Mesenchymal stem cell (in vitro differentiated cells and primary cell): ENCODE measurements at regions not wholly inside any gene's neighbourhood (a gene's known extent, or its start where the extent isn't known, plus 50 kb on each side); places are given as distances from the start of the nearest gene placed in this dataset.

Source experiments
- DNase-seq: peaks from one replicate; pipeline ENCODE4 v3.0.0-alpha.2; 2013
- H2AFZ ChIP-seq: one replicate; pipeline ENCODE4 v1.6.1; 2013; ENCODE audit warnings: low read depth, mild to moderate bottlenecking, control low read depth, inconsistent platforms, low read length, moderate library complexity
- H2AK5ac ChIP-seq: 2 replicates; pipeline ENCODE4 v1.6.1; 2013; ENCODE audit warnings: low read length, moderate library complexity, mild to moderate bottlenecking, inconsistent platforms; ENCODE audit not compliant: severe bottlenecking
- H2BK120ac ChIP-seq: one replicate; pipeline ENCODE4 v1.6.1; 2013; ENCODE audit warnings: low read depth, mild to moderate bottlenecking, inconsistent platforms, low read length, moderate library complexity
- H2BK12ac ChIP-seq, 2 experiments: one replicate each; pipeline ENCODE4 v1.6.1; 2013; ENCODE audit warnings: inconsistent platforms in 2 of 2, low read length in 2 of 2, mild to moderate bottlenecking in 2 of 2, moderate library complexity in 2 of 2, control low read depth in 1 of 2
- H2BK15ac ChIP-seq: one replicate; pipeline ENCODE4 v1.6.1; 2013; ENCODE audit warnings: mild to moderate bottlenecking, low read depth, inconsistent platforms; ENCODE audit not compliant: poor library complexity, severe bottlenecking
- H2BK5ac ChIP-seq: 2 replicates; pipeline ENCODE4 v1.6.1; 2013; ENCODE audit warnings: low read depth, mild to moderate bottlenecking, low read length, control low read depth, inconsistent platforms; ENCODE audit not compliant: poor library complexity, severe bottlenecking
- H3K14ac ChIP-seq, 2 experiments: one replicate each; pipeline ENCODE4 v1.6.1; 2013; ENCODE audit warnings: inconsistent platforms in 2 of 2, low read length in 2 of 2, control low read depth in 1 of 2, mild to moderate bottlenecking in 1 of 2, moderate library complexity in 1 of 2
- H3K18ac ChIP-seq, 2 experiments: one replicate each; pipeline ENCODE4 v1.6.1; 2013; ENCODE audit warnings: inconsistent platforms in 2 of 2, low read length in 2 of 2, control low read depth in 1 of 2, low read depth in 1 of 2, mild to moderate bottlenecking in 1 of 2
- H3K23ac ChIP-seq, 2 experiments: one replicate each; pipeline ENCODE4 v1.6.1; 2013; ENCODE audit warnings: inconsistent platforms in 2 of 2, low read length in 2 of 2, mild to moderate bottlenecking in 2 of 2, moderate library complexity in 2 of 2, control low read depth in 1 of 2
- H3K27ac ChIP-seq: 2 replicates; pipeline ENCODE4 v1.5.1; 2013; ENCODE audit warnings: mild to moderate bottlenecking, moderate library complexity, low read length, control low read depth, inconsistent platforms; ENCODE audit not compliant: poor library complexity, severe bottlenecking
- H3K27me3 ChIP-seq, 2 experiments: 2 replicates each; pipeline versions ENCODE4 v1.6.1 to v1.7.0; 2013; ENCODE audit warnings: low read length in 2 of 2, mild to moderate bottlenecking in 2 of 2, moderate library complexity in 2 of 2, control low read depth in 1 of 2, inconsistent platforms in 1 of 2; ENCODE audit not compliant: control insufficient read depth in 1 of 2, insufficient read depth in 1 of 2
- H3K36me3 ChIP-seq, 2 experiments: 2 replicates each; pipeline versions ENCODE4 v1.6.1 to v1.7.0; 2013; ENCODE audit warnings: low read length in 2 of 2, control low read depth in 1 of 2, inconsistent platforms in 1 of 2, low read depth in 1 of 2, mild to moderate bottlenecking in 1 of 2; ENCODE audit not compliant: insufficient read depth in 2 of 2, control insufficient read depth in 1 of 2
- H3K4ac ChIP-seq, 2 experiments: one replicate each; pipeline ENCODE4 v1.6.1; 2013; ENCODE audit warnings: inconsistent platforms in 2 of 2, low read length in 2 of 2, mild to moderate bottlenecking in 2 of 2, moderate library complexity in 2 of 2, control low read depth in 1 of 2, low read depth in 1 of 2
- H3K4me1 ChIP-seq: 2 replicates; pipeline ENCODE4 v1.6.1; 2013; ENCODE audit warnings: low read depth, low read length, control low read depth; ENCODE audit not compliant: control insufficient read depth, insufficient read depth
- H3K4me2 ChIP-seq: 2 replicates; pipeline ENCODE4 v1.6.1; 2013; ENCODE audit warnings: low read length, mild to moderate bottlenecking, inconsistent platforms; ENCODE audit not compliant: poor library complexity, severe bottlenecking
- H3K4me3 ChIP-seq, 2 experiments: 2 replicates each; pipeline versions ENCODE4 v1.5.1 to v1.7.0; 2013; ENCODE audit warnings: low read length in 2 of 2, mild to moderate bottlenecking in 2 of 2, control low read depth in 1 of 2, low read depth in 1 of 2; ENCODE audit not compliant: insufficient read depth in 1 of 2
- H3K79me1 ChIP-seq: replicated peaks from 2 replicates; pipeline ENCODE4 v1.6.1; 2013; ENCODE audit warnings: mild to moderate bottlenecking, control low read depth, low read length, inconsistent platforms; ENCODE audit not compliant: poor library complexity, severe bottlenecking
- H3K9ac ChIP-seq: 2 replicates; pipeline ENCODE4 v1.7.0; 2013; ENCODE audit warnings: mild to moderate bottlenecking, low read length, moderate library complexity
- H3K9me3 ChIP-seq: 2 replicates; pipeline ENCODE4 v1.7.0; 2013; ENCODE audit warnings: mild to moderate bottlenecking, low read length; ENCODE audit not compliant: control insufficient read depth
- H4K8ac ChIP-seq: one replicate; pipeline ENCODE4 v1.6.1; 2013; ENCODE audit warnings: inconsistent platforms, mild to moderate bottlenecking, low read length, moderate library complexity
- H4K91ac ChIP-seq: one replicate; pipeline ENCODE4 v1.6.1; 2013; ENCODE audit warnings: mild to moderate bottlenecking, low read length, inconsistent platforms
- WGBS: methylation state at CpG from one replicate; pipeline ENCODE4 v1.1.7; 2013; ENCODE audit warnings: mixed read lengths; 5-methylcytosine and 5-hydroxymethylcytosine counted together

DNA sequence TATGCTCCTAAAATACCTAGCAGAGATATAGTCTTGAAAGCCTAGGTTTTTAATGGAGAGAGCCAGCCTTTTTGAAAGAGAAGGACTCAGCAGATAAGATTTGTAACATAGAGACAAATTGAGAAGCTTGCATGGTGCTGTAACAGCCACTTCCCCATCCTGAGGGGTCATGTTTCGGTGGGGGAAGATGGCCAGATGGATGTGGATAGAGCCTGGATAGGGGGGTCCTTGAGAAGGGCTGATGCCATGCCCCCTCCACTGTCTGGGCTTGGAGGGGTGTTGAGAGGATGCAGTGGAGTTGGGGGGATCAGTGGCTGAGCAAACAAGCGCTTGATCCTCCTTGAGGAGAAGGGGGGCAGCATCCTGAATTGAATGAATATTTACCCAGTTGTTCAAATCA is 178.0 kb upstream of the HS6ST1 start:
- Histone ChIP-seq H2AFZ (no peak overlapping the region), H3K4me3 (no peak overlapping the region), H2BK120ac (no peak overlapping the region), H2BK12ac (no peak overlapping the region), H3K36me3 (no peaks in the 10 kb centered on the region), H3K14ac (no peak overlapping the region), H3K27ac (no peak overlapping the region), H3K4ac (no peak overlapping the region), H3K27me3 (peaks cover 0 to 24% of the 10 kb centered on the region in 2 experiments), H2BK5ac (no peak overlapping the region), H3K4me2 (no peak overlapping the region), H3K9ac (no peak overlapping the region), H2BK15ac (no peak overlapping the region), H2AK5ac (no peak overlapping the region), H3K79me1 (no peaks in the 10 kb centered on the region), H3K18ac (no peak overlapping the region), H4K91ac (no peak overlapping the region), H3K9me3 (no peaks in the 10 kb centered on the region), H3K4me1 (peaks cover 12% of the 10 kb centered on the region), H4K8ac (no peak overlapping the region), H3K23ac (no peak overlapping the region)
- WGBS = 89% methylated on average over 2 of the region's 2 CpGs
- DNase-seq = no peak

- Histone ChIP-seq H3K14ac (no peak overlapping the region), H3K36me3 (no peaks in the 10 kb centered on the region), H2BK15ac (no peak overlapping the region), H2BK12ac (no peak overlapping the region), H2BK120ac (no peak overlapping the region), H2AK5ac (no peak overlapping the region), H3K4ac (no peak overlapping the region), H3K79me1 (no peaks in the 10 kb centered on the region), H4K8ac (no peak overlapping the region), H3K27ac (no peak overlapping the region), H3K4me2 (no peak overlapping the region), H3K9ac (no peak overlapping the region), H3K23ac (no peak overlapping the region), H3K4me1 (peaks cover 12% of the 10 kb centered on the region), H3K18ac (no peak overlapping the region), H3K27me3 (peaks cover 0 to 18% of the 10 kb centered on the region in 2 experiments), H2AFZ (no peak overlapping the region), H2BK5ac (no peak overlapping the region), H4K91ac (no peak overlapping the region), H3K9me3 (no peaks in the 10 kb centered on the region), H3K4me3 (no peak overlapping the region)
- no peak for DNase-seq
- 95% methylated on average over 5 of the region's 5 CpGs for WGBS
These were observed 178.8 kb upstream of the HS6ST1 start for GRCh38 chr2:128497461-128497860.

GRCh38 chr2:128498086-128498485 is 179.4 kb upstream of the HS6ST1 start:
- Histone ChIP-seq H3K18ac (no peak overlapping the region), H2BK12ac (no peak overlapping the region), H3K79me1 (no peaks in the 10 kb centered on the region), H3K9ac (no peak overlapping the region), H2AK5ac (no peak overlapping the region), H3K36me3 (no peaks in the 10 kb centered on the region), H3K4me3 (no peak overlapping the region), H2BK5ac (no peak overlapping the region), H2BK120ac (no peak overlapping the region), H4K91ac (no peak overlapping the region), H3K4me1 (peaks cover 13% of the 10 kb centered on the region), H3K27ac (no peak overlapping the region), H2BK15ac (no peak overlapping the region), H2AFZ (no peak overlapping the region), H4K8ac (no peak overlapping the region), H3K14ac (no peak overlapping the region), H3K4me2 (no peak overlapping the region), H3K23ac (no peak overlapping the region), H3K4ac (no peak overlapping the region), H3K27me3 (peaks cover 0 to 18% of the 10 kb centered on the region in 2 experiments), H3K9me3 (no peaks in the 10 kb centered on the region)
- 92% methylated on average over 8 of the region's 8 CpGs for WGBS
- DNase-seq = no peak

GRCh38 chr2:128498589-128498988 is 179.9 kb upstream of the HS6ST1 start:
- H3K4ac ChIP-seq = no peak overlapping the region
- H3K9ac ChIP-seq = no peak overlapping the region
- H3K36me3 ChIP-seq = no peaks in the 10 kb centered on the region
- H4K8ac ChIP-seq = no peak overlapping the region
- H3K79me1 ChIP-seq = no peaks in the 10 kb centered on the region
- no peak overlapping the region for H3K23ac ChIP-seq
- no peak overlapping the region for H2BK5ac ChIP-seq
- H4K91ac ChIP-seq = no peak overlapping the region
- H3K4me2 ChIP-seq = no peak overlapping the region
- H2BK120ac ChIP-seq = no peak overlapping the region
- H3K4me1 ChIP-seq = peaks cover 16% of the 10 kb centered on the region
- H2BK15ac ChIP-seq = no peak overlapping the region
- 77% methylated on average over 5 of the region's 5 CpGs for WGBS
- no peak overlapping the region for H3K4me3 ChIP-seq
- H3K27ac ChIP-seq = no peak overlapping the region
- no peak overlapping the region for H2AFZ ChIP-seq
- H3K18ac ChIP-seq = no peak overlapping the region
- no peak overlapping the region for H2BK12ac ChIP-seq
- H2AK5ac ChIP-seq = no peak overlapping the region
- peaks cover 0 to 18% of the 10 kb centered on the region in 2 experiments for H3K27me3 ChIP-seq
- no peak for DNase-seq
- H3K9me3 ChIP-seq = no peaks in the 10 kb centered on the region
- H3K14ac ChIP-seq = no peak overlapping the region
